T-helper 17 cell (primary cell): ENCODE measurements at regions not wholly inside any gene's neighbourhood (a gene's known extent, or its start where the extent isn't known, plus 50 kb on each side); places are given as distances from the start of the nearest gene placed in this dataset.

Experiments used
- ATAC-seq: fragments of 150-1000 bp; cut with Tn5 transposase; 2 replicates; pipeline ENCODE4 v1.10.0; 2021; ENCODE audit warnings: mild to moderate bottlenecking, moderate library complexity
- DNase-seq, 3 donors: peaks; one replicate each; pipeline versions ENCODE4 v3.0.0 to v3.0.0-alpha.2; 2020 to 2021
- H3K9me3 ChIP-seq: one replicate; pipeline ENCODE4 v1.7.0; 2013; ENCODE audit warnings: low read length, mild to moderate bottlenecking; ENCODE audit not compliant: control insufficient read depth, poor library complexity, severe bottlenecking
- H3K27ac Mint-ChIP-seq: one replicate; pipeline ENCODE4 v1.8.0; 2022; ENCODE audit warnings: mild to moderate bottlenecking, moderate library complexity, mixed read lengths
- H3K27me3 Mint-ChIP-seq: one replicate; pipeline ENCODE4 v1.8.0; 2022; ENCODE audit warnings: mixed read lengths
- H3K36me3 Mint-ChIP-seq: one replicate; pipeline ENCODE4 v1.8.0; 2022; ENCODE audit warnings: low read depth, mixed read lengths
- H3K4me1 Mint-ChIP-seq: one replicate; pipeline ENCODE4 v1.8.0; 2022; ENCODE audit warnings: mild to moderate bottlenecking, mixed read lengths
- H3K4me3 Mint-ChIP-seq: one replicate; pipeline ENCODE4 v1.8.0; 2022; ENCODE audit warnings: mild to moderate bottlenecking, moderate library complexity, mixed read lengths

GRCh38 chr6:16857969-16858592, 96.8 kb upstream of the ATXN1 start:
- Mint-ChIP-seq H3K27ac (no peak overlapping the region), H3K4me1 (no peaks in the 10 kb centered on the region), H3K27me3 (peaks cover 16% of the 10 kb centered on the region), H3K4me3 (no peak overlapping the region), H3K36me3 (peaks cover 6% of the 10 kb centered on the region)
- H3K9me3 ChIP-seq = no peaks in the 10 kb centered on the region
- ATAC-seq = no peak
- no peak for DNase-seq

- ATAC-seq (no peak), DNase-seq (no peak)
- Mint-ChIP-seq H3K36me3 (peaks cover 7% of the 10 kb centered on the region), H3K4me1 (no peaks in the 10 kb centered on the region), H3K27me3 (peaks cover 43% of the 10 kb centered on the region), H3K4me3 (no peak overlapping the region), H3K27ac (no peak overlapping the region)
- H3K9me3 ChIP-seq = no peaks in the 10 kb centered on the region
These were observed 94.2 kb upstream of the ATXN1 start for GRCh38 chr6:16855460-16855859.

GRCh38 chr6:16854986-16855385, 93.7 kb upstream of the ATXN1 start:
- Mint-ChIP-seq H3K27ac (no peak overlapping the region), H3K36me3 (peaks cover 7% of the 10 kb centered on the region), H3K27me3 (peaks cover 44% of the 10 kb centered on the region), H3K4me1 (no peaks in the 10 kb centered on the region), H3K4me3 (no peak overlapping the region)
- no peak for ATAC-seq
- H3K9me3 ChIP-seq = no peaks in the 10 kb centered on the region
- no peak for DNase-seq

GRCh38 chr6:16852671-16853070, 91.4 kb upstream of the ATXN1 start:
- Mint-ChIP-seq H3K4me1 (peaks cover 3% of the 10 kb centered on the region), H3K36me3 (peaks cover 7% of the 10 kb centered on the region), H3K4me3 (no peak overlapping the region), H3K27me3 (peaks cover 58% of the 10 kb centered on the region), H3K27ac (no peak overlapping the region)
- no peak for DNase-seq
- no peak for ATAC-seq
- no peaks in the 10 kb centered on the region for H3K9me3 ChIP-seq

GRCh38 chr6:16851758-16852157, 90.5 kb upstream of the ATXN1 start:
- Mint-ChIP-seq H3K4me3 (no peak overlapping the region), H3K27me3 (peaks cover 58% of the 10 kb centered on the region), H3K27ac (no peak overlapping the region), H3K36me3 (peaks cover 7% of the 10 kb centered on the region), H3K4me1 (peaks cover 3% of the 10 kb centered on the region)
- H3K9me3 ChIP-seq = no peaks in the 10 kb centered on the region
- DNase-seq = no peak
- ATAC-seq = no peak

- Mint-ChIP-seq H3K36me3 (peaks cover 6% of the 10 kb centered on the region), H3K27ac (no peak overlapping the region), H3K4me1 (peaks cover 3% of the 10 kb centered on the region), H3K27me3 (peaks cover 58% of the 10 kb centered on the region), H3K4me3 (no peak overlapping the region)
- ATAC-seq (no peak), DNase-seq (no peak)
- H3K9me3 ChIP-seq = no peaks in the 10 kb centered on the region
These were observed 89.8 kb upstream of the ATXN1 start for GRCh38 chr6:16851044-16851540.

GRCh38 chr6:16850681-16851026, 89.4 kb upstream of the ATXN1 start:
- DNase-seq (no peak), ATAC-seq (no peak)
- H3K36me3 Mint-ChIP-seq = peaks cover 4% of the 10 kb centered on the region
- no peak overlapping the region for H3K27ac Mint-ChIP-seq
- peaks cover 3% of the 10 kb centered on the region for H3K4me1 Mint-ChIP-seq
- H3K27me3 Mint-ChIP-seq = peaks cover 58% of the 10 kb centered on the region
- H3K4me3 Mint-ChIP-seq = no peak overlapping the region
- H3K9me3 ChIP-seq = no peaks in the 10 kb centered on the region

GRCh38 chr6:16849988-16850680, 88.9 kb upstream of the ATXN1 start:
- DNase-seq (no peak), ATAC-seq (no peak)
- Mint-ChIP-seq H3K27ac (no peak overlapping the region), H3K36me3 (peaks cover 4% of the 10 kb centered on the region), H3K27me3 (peaks cover 55% of the 10 kb centered on the region), H3K4me1 (peaks cover 3% of the 10 kb centered on the region), H3K4me3 (no peak overlapping the region)
- no peaks in the 10 kb centered on the region for H3K9me3 ChIP-seq

- DNase-seq = no peak
- ATAC-seq = peak; percentile 45
- no peaks in the 10 kb centered on the region for H3K9me3 ChIP-seq
- Mint-ChIP-seq H3K27me3 (peaks cover 52% of the 10 kb centered on the region), H3K4me1 (peaks cover 3% of the 10 kb centered on the region), H3K27ac (no peak overlapping the region), H3K4me3 (no peak overlapping the region), H3K36me3 (peaks cover 4% of the 10 kb centered on the region)
These were observed 88.2 kb upstream of the ATXN1 start for GRCh38 chr6:16849280-16849987.

- ATAC-seq (no peak), DNase-seq (no peak)
- H3K9me3 ChIP-seq = no peaks in the 10 kb centered on the region
These were observed 85.1 kb upstream of the ATXN1 start for GRCh38 chr6:16846399-16846778.

GRCh38 chr6:16844183-16844582, 82.9 kb upstream of the ATXN1 start:
- Mint-ChIP-seq H3K4me1 (peaks cover 2% of the 10 kb centered on the region), H3K27me3 (peaks cover 20% of the 10 kb centered on the region), H3K36me3 (peaks cover 2% of the 10 kb centered on the region), H3K4me3 (no peak overlapping the region), H3K27ac (no peak overlapping the region)
- DNase-seq = no peak
- no peak for ATAC-seq
- no peaks in the 10 kb centered on the region for H3K9me3 ChIP-seq

More at GRCh38 chr6:16846399-16846778, 85.1 kb upstream of the ATXN1 start:
- Mint-ChIP-seq H3K4me1 (peaks cover 3% of the 10 kb centered on the region), H3K4me3 (no peak overlapping the region), H3K27me3 (peaks cover 39% of the 10 kb centered on the region), H3K36me3 (peaks cover under 1% of the 10 kb centered on the region), H3K27ac (no peak overlapping the region)

- no peak overlapping the region for H3K4me3 Mint-ChIP-seq
- H3K4me1 Mint-ChIP-seq = peaks cover 2% of the 10 kb centered on the region
- H3K27ac Mint-ChIP-seq = no peak overlapping the region
- H3K27me3 Mint-ChIP-seq = peaks cover 9% of the 10 kb centered on the region
- no peak for DNase-seq
- H3K9me3 ChIP-seq = no peaks in the 10 kb centered on the region
- peaks cover 2% of the 10 kb centered on the region for H3K36me3 Mint-ChIP-seq
- ATAC-seq = no peak
These were observed 81.4 kb upstream of the ATXN1 start for GRCh38 chr6:16842676-16843075.

GRCh38 chr6:16841241-16841640, 80.0 kb upstream of the ATXN1 start:
- DNase-seq (no peak), ATAC-seq (no peak)
- H3K9me3 ChIP-seq = no peaks in the 10 kb centered on the region
- Mint-ChIP-seq H3K27ac (no peak overlapping the region), H3K36me3 (peaks cover 2% of the 10 kb centered on the region), H3K27me3 (peaks cover 9% of the 10 kb centered on the region), H3K4me3 (no peak overlapping the region), H3K4me1 (peaks cover 10% of the 10 kb centered on the region)
